Cardiac fibroblast (primary cell): ENCODE measurements at regions not wholly inside any gene's neighbourhood (a gene's known extent, or its start where the extent isn't known, plus 50 kb on each side); places are given as distances from the start of the nearest gene placed in this dataset.
"Not testable (repeated sequence)": the region's sequence is repeated elsewhere in the genome, so short reads cannot be mapped to it uniquely, and the experiment has no call there.

Experiments used
- DNase-seq, 2 donors: peaks; one replicate each; pipeline versions ENCODE4 v3.0.0 to v3.0.0-alpha.2; 2010; ENCODE audit warnings: low read depth in 2 of 2
- H3K4me3 ChIP-seq, 2 donors: replicated peaks in 1 of 2; 1 replicate in 1 of 2; 2 replicates in 1 of 2; pipeline ENCODE4 v1.5.1; 2011; ENCODE audit warnings: low read depth in 2 of 2, low read length in 2 of 2, mild to moderate bottlenecking in 2 of 2, moderate library complexity in 1 of 2
- CTCF ChIP-seq: IDR thresholded peaks from one replicate; pipeline ENCODE4 v1.5.1; 2011; ENCODE audit warnings: low read depth, mild to moderate bottlenecking, low read length, inconsistent platforms

DNA sequence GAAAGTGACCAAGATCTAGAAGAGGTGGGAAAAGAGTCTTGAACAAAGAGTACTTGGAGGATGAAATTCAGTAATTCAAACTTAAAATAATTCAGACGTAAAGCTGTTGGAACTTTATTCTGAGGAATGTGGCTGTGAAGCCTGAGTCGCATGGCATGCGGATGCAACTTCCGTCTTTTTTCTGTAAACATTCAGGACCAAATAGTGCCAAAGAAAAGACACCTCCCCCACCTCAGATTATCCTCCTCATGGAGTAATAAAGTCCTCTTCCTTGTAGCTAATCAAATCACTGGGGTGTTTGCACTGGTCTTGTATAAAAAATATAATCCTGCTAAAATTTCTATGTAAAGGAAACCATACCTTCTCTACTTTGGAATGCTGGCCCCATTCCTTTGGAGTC, 790.4 kb downstream of the TSN start:
- no peak for TF ChIP-seq CTCF
- DNase-seq: no peak
- no peak overlapping the region for H3K4me3 ChIP-seq

DNA sequence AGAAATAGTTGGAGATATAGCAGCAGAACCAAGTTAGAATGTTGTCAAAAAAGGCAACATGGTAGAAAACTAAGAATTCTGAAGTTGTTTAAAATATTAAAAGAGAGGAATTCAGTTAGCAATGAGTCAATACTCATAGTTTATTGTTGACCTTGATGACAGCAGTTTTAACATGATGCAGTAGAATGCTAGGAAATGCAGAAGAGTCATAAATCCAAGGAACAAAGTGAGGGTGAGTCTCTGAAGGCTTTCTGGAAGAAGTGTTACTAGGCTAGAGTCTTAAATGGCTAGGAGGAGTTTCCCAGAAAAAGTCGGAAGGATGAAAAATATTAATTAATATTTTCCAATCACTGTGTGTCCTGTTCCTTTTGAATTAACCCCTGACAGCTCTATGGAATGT, 807.3 kb downstream of the TSN start:
- no peak for DNase-seq
- no peak for TF ChIP-seq CTCF
- H3K4me3 ChIP-seq: no peak overlapping the region

- H3K4me3 ChIP-seq: no peak overlapping the region
- TF ChIP-seq CTCF: no peak
- no peak for DNase-seq
Measured at GRCh38 chr2:122563781-122564180, 808.3 kb downstream of the TSN start.

DNA sequence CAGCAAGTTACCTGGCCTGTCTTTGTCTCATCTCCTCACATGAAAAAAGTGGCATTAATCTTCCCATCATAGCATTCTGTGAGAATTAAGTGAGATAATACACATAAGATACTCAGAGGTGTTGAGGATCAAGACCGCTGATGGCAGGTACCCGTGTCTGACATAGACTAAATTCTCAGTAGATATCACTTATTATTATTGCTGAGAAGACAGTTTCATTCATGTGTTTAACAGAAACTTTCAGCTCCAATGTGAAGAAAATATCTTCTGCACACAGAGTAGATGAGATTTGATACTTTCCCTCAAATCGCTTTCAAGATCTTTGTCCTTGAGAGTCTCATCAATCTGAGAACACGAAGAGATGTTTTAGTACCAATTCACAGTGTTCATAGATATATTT, 809.4 kb downstream of the TSN start:
- no peak overlapping the region for H3K4me3 ChIP-seq
- no peak for DNase-seq
- no peak for TF ChIP-seq CTCF

GRCh38 chr2:122565364-122565763, 809.9 kb downstream of the TSN start:
- TF ChIP-seq CTCF: no peak
- no peak overlapping the region for H3K4me3 ChIP-seq
- no peak for DNase-seq

DNA sequence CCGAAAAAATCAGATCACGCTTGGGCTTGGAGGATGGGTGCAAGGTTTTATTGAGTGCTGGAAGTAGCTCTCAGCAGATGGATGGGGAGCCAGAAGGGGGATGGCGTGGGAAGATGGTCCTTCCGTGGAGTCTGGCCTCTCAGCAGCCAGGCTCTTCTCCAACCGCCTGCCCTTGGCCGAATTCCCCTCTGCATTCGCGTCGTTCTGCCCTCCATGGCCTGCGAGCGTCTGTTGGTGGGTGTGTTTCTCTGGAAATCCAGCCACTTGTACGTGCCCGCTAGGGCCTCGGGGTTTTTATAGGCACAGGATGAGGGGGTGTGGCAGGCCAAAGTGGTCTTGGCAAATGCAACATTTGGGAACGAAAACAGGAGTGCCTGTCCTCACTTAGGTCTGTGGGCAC, 815.2 kb downstream of the TSN start:
- no peak for TF ChIP-seq CTCF
- H3K4me3 ChIP-seq: no peak overlapping the region
- DNase-seq: no peak

- not testable (repeated sequence) for DNase-seq
Measured at GRCh38 chr2:122571471-122571870, 816.0 kb downstream of the TSN start.

More at GRCh38 chr2:122571471-122571870, 816.0 kb downstream of the TSN start:
- not testable (repeated sequence) for H3K4me3 ChIP-seq
